ENCODE measurements at regions not wholly inside any gene's neighbourhood (a gene's known extent, or its start where the extent isn't known, plus 50 kb on each side); places are given as distances from the start of the nearest gene placed in this dataset.

DNA sequence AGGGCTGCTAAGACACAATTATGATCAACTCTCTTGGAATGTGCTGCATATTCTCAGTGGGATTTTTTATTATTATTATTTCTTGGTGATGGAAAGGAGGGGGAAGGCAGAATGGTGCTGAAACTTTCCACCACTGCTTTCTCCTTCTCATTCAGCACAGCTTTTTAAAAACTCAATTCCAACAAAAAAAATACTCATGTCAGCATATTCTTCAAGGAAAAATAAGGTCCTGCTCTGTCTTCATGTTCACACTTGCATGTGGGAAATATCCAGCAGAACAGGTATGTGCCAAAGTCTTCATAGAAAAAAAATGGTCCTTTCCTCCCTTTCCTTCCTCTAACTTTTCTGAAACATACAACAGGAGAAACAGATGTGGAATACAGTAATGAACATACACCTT is 144.0 kb upstream of the ADAMTS3 start:
- Histone ChIP-seq H2BK120ac (ENCODE audit: low read depth, low read length, poor library complexity, severe bottlenecking) (no peak overlapping the region), H3K4me1 (ENCODE audit: insufficient read depth, low read length) (no peaks in the 10 kb centered on the region), H3K27ac (ENCODE audit: insufficient read length, low read depth, low read length) (no peak overlapping the region), H2BK12ac (ENCODE audit: insufficient read length, low read depth, low read length) (no peak overlapping the region), H3K79me2 (ENCODE audit: insufficient read depth, low read length) (no peaks in the 10 kb centered on the region), H4K20me1 (ENCODE audit: control insufficient read depth, insufficient read depth, insufficient read length) (no peaks in the 10 kb centered on the region), H3K9ac (ENCODE audit: extremely low read depth, insufficient read length, low read length) (no peak overlapping the region), H2AK5ac (ENCODE audit: insufficient read length, low read length) (no peak overlapping the region), H3K9me3 (ENCODE audit: control insufficient read depth, low read depth, low read length) (no peaks in the 10 kb centered on the region), H3K23me2 (ENCODE audit: insufficient read length, low read depth, low read length, poor library complexity, severe bottlenecking) (no peaks in the 10 kb centered on the region), H3K56ac (ENCODE audit: insufficient read length, low read depth, low read length) (no peak overlapping the region), H2AFZ (ENCODE audit: low read length) (no peak overlapping the region), H3K14ac (ENCODE audit: insufficient read depth, low read length) (no peak overlapping the region), H2BK15ac (ENCODE audit: low read depth, low read length) (no peak overlapping the region), H3K23ac (ENCODE audit: insufficient read length, low read depth, low read length) (no peak overlapping the region), H4K91ac (ENCODE audit: insufficient read length, low read depth, low read length) (no peak overlapping the region), H3T11ph (ENCODE audit: low read length) (no peak overlapping the region), H2BK20ac (ENCODE audit: low read depth, low read length, poor library complexity, severe bottlenecking) (no peak overlapping the region), H3K18ac (ENCODE audit: insufficient read length, low read depth, low read length) (no peak overlapping the region), H3K4me2 (ENCODE audit: insufficient read depth, insufficient read length, low read length) (no peak overlapping the region), H2BK5ac (ENCODE audit: insufficient read length, low read length) (no peak overlapping the region), H3K79me1 (ENCODE audit: insufficient read depth, low read depth, low read length, poor library complexity, severe bottlenecking) (no peaks in the 10 kb centered on the region), H3K27me3 (ENCODE audit: insufficient read depth, low read length) (no peaks in the 10 kb centered on the region), H3K4ac (ENCODE audit: low read depth, low read length) (no peak overlapping the region), H4K5ac (ENCODE audit: insufficient read length, low read depth, low read length) (no peak overlapping the region), H4K8ac (replicated peaks; ENCODE audit: insufficient read length, low read depth, low read length) (no peak overlapping the region)
- Mint-ChIP-seq H3K4me1 (peaks cover 0 to 3% of the 10 kb centered on the region in 2 experiments; a peak in 2 of 4 replicates), H3K4me3 (no peak overlapping the region), H3K36me3 (ENCODE audit: insufficient read depth in 1 of 3, low read depth in 3 of 3) (no peaks in the 10 kb centered on the region), H3K9me3 (no peaks in the 10 kb centered on the region), H3K27ac (no peak overlapping the region), H3K27me3 (ENCODE audit: low read depth) (no peaks in the 10 kb centered on the region)
- DNase-seq = no peak
- TF ChIP-seq CTCF (conservative IDR thresholded peaks at IDR 0.05) = no peak

All from H9 (cell line).